ENCODE measurements at regions not wholly inside any gene's neighbourhood (a gene's known extent, or its start where the extent isn't known, plus 50 kb on each side); places are given as distances from the start of the nearest gene placed in this dataset.
A peak's percentile ranks its signal among the peaks of the same experiment; 100 is the strongest.
"Not testable (repeated sequence)": the region's sequence is repeated elsewhere in the genome, so short reads cannot be mapped to it uniquely, and the experiment has no call there.

DNA sequence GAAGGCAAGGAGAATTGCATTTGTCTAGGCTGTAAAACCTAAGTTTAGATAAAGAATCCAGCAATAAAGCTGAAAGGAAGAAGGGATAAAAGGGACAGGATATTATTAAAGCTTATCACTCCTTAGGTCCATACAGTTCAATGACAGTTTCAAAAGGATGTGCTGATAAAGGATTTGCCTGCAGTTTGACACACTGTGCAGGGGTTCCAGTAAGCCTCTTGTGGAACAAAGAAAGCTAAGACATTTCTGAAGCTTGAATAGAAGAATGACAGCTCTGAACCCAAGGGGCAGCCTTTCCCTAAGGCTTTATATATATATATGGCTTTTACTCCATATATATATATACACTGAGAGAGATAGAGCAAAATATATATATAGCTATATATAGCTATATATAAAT, 276.8 kb upstream of the GRM3 start:
- no peak for DNase-seq

DNA sequence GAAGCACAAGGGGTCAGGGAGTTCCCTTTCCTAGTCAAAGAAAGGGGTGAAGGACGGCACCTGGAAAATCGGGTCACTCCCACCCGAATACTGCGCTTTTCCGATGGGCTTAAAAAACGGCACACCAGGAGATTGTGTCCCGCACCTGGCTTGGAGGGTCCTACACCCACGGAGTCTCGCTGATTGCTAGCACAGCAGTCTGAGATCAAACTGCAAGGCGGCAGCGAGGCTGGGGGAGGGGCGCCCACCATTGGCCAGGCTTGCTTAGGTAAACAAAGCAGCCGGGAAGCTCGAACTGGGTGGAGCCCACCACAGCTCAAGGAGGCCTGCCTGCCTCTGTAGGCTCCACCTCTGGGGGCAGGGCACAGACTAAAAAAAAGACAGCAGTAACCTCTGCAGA, 303.3 kb upstream of the GRM3 start:
- DNase-seq: not testable (repeated sequence)

DNA sequence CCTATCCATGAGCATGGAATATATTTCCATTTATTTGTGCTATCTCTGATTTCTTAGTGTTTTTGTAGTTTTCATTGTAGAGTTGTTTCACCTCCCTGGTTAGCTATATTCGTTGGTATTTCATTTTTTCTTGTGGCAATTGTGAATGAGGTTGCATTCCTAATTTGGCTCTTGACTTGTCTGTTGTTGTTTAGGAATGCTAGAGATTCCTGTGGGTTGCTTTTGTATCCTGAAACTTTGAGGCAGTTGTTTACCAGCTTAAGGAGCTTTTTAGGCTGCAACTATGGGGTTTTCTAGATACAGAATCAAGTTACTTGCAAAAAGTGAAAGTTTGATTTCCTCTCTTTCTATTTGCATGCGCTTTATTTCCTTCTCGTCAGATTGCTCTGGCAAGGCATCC, 304.7 kb upstream of the GRM3 start:
- no peak for DNase-seq

DNA sequence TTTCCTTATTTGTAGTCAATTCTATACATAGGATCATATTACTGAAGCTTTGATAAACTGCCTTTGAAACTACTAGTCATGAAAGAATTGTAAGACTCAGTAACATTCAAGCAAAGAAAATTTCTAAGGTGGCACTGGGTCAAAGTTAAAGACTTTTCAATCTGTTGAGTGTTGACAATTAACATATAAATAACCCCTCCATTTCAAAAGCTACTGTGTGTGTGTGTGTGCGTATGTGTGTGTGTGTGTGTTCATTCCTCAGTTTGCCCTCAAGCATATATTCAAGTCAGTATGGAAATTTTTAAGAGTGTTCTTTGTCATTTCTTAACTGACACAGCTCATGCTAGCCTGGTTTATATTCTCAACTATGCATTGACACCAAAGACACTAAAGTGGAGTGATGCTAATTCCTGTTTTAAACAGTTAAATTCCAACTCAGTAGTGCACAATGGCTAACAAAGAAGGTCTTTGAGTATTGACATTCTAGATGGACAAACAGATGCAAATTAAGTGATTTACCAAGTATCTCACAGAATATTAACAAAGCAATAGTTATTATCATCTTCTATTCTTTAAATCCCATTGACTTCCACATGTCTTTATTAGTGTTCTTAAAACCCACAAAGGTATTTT, 314.8 kb upstream of the GRM3 start:
- no peak for DNase-seq

DNA sequence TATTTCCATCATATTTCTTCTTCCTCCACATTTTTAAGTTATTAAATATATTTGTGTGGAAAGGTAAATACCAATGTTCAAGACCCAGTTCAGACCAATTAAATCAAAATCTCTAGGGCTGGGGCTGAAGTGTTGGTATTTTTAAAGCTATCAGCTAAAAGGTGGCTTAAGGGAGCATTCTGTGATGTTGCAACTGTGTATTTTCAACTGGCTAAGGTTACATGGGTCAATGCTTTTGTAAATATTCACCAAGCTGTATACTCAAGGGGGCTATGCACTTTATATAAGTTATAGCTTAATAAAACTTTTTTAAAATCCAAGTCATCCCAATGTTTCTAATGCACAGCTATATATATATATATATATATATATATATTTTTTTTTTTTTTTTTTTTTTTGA, 316.9 kb upstream of the GRM3 start:
- no peak for DNase-seq

DNA sequence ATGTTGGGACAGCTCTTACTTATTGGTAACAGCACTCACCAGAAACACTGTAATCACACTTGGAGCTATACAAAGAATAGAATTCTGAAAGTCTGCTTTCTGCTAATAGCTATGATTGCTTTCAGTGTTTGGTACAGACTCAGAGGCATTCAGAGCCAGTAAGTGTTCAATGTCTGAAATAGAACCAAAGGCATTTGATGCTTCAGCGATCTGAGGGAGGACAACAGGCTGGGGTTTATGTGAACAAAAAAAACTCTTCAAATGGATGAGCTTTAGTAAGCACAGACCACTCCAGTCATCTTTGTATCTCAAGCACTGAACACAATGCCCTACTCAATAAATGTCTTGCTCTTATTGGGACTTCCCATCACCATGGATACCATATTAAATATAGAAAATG, 322.8 kb upstream of the GRM3 start:
- no peak for DNase-seq

DNA sequence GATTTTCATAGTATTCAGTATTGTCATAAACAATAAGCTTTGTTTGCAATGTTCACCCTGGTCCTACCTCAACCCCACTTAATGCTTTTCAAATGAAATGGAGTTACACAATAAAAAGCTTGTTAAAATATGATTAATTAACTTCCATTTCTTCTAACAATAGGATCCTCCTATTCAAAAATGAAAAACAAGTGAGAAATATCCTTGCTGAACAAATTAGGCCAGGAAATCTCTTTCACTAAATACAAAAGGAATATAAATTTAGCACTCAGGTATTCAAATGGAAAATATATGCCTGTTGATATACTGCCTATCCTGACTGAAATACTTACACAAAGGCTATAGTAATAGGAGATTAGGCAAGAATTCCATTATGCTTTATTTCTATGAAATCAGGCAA, 323.4 kb upstream of the GRM3 start:
- peak; percentile 16 to 71 for DNase-seq

DNA sequence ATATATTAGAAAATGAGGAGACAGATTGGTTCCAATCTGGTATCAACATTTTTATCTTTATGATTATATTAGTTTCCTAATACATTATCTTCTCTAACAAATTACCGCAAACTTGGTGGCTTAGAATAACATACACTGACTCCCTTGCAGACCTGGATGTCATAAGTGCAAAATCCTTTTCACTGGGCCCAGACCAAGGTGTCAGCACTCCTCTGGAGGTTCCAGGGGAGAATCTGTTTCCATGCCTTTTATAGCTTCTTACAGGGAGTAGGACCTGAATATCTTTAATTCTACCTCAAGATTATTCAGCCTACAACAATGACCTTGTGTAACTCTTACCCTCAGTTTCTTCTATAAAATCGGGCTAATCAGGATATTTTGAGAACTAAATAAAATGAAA, 329.9 kb upstream of the GRM3 start:
- DNase-seq: no peak

DNA sequence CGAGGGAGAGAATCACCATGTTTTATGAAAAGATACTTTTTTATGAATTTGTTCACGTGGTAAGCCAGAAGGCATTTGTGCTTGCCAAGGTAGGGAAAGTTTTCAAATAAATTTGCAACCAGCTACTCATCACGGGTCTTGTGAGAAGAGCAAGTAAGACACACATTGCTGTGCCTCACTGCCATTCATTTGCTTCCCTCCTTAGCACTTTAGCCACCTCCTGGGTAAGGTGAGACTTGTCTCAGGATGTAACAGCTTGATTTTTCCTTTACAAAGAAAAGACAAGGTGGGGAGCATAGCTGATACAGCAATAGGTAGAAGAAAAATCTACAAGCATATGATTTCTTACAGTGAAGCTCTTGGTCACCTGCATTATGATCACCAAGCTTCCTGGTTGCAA, 342.4 kb upstream of the GRM3 start:
- DNase-seq: no peak

DNA sequence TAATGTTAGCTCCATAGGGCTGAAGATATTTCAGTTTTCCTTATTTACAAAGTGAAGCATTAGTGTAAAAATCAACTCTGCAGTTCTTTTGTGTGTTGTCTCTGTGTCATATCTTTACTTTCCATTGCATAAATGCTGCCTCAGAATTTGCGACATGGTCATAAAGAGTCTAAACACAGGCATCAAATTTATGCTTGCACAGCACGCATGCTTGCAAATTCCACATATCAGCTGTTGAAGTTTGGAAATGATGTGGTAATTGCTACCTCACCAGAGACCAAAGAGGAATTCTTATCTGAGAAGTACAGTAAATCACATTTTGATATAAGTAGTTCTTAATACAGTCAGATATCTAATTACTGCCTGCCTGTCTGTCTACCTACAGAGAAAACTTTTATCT, 348.2 kb upstream of the GRM3 start:
- DNase-seq: no peak

DNA sequence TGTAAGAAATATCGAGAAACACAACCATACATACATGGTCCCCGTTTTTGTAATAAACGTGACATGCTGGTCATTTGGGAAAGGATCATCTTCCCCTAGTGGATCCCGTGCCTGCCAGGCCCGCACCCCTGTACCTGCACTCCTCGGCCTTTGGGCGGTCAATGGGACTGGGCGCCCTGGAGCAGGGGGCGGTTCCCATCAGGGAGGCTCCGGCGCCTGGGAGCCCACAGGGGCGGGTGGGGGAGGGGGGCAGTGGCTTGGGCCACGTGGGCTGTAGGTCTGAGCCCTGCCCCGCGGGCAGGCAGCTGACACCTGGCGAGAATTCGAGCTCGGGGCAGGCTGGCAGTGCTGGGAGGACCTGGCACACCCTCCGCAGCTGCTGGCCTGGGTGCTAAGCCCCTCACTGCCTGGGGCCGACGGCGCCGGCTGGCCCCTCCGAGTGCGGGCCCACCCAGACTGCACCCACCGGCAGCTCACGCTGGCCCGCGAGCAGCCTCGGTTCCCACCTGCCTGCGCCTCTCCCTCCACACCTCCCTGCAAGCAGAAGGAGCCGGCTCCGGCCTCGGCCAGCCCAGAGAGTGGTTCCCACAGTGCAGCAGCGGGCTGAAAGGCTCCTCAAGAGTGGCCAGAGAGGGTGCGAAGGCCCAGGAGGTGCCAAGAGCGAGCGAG, 361.6 kb upstream of the GRM3 start:
- DNase-seq: no peak

DNA sequence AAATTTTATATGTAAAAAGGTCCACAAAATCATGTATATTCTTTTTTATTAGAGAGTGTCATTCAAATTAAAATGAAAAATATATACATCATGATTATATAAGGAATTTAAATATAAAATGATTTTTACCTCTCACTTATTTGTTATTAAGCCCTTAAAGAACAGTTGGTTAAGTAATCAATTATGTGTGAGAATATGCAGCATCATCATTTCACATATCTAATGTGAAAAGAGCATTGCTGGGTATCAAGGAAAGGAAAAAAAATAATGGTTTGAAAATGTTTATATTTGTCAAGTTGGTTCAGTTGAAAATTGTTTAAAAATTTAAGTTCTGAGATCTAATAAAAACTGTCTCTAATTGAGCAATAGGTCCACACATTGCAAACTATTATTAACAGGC, 363.6 kb upstream of the GRM3 start:
- no peak for DNase-seq

DNA sequence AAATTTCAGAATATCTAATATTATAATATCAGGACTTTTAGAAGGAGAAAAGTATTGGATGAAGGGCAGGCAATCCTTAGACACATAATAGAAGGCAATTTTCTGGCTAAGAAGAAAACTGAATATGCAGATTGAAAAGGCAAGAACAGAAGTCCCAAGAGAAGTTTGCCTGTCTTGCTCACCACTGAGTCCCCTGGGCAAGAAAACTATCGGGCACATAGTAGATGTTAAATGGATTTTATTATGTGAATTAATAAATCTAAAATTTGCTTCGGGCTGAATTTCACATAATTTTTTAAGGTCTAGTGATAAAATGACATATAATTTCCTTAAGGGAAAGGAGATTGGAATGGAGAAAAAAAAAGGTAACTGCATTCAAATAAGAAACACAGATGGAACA, 380.9 kb upstream of the GRM3 start:
- DNase-seq: no peak

DNA sequence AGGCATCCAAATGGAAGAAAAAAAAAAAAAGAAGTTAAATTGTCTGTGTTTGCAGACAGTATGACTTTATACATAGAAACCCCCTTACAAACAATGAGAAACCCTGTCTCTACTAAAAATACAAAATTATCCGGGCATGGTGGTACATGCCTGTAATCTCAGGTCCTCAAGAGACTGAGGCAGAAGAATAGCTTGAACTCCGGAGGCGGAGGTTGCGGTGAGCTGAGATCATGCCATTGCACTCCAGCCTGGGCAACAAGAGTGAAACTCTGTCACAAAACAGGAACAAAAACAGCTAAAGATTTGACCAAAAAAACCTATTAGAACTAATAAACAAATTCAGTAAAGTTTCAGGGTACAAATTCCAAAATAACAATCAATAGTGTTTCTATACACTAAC, 385.8 kb upstream of the GRM3 start:
- DNase-seq: no peak

DNA sequence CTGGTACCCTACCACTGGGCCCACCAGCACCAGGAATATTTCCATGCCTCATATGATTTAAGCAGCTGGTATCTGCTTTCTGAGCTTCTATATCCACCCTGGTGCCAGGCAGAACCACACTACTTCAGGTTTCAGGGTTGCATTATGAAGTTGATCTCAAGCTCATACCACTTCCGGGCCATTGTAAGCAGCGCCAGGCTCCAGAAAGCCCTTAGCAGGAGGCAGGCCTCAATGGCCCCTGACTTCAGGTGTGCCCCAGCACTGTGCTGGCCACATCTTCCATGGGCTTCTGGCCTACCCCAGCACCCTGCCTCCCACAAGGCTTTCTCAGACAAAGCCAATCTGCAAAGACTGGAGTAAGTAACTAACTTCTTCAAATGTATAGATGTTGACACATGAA, 391.3 kb upstream of the GRM3 start:
- no peak for DNase-seq

DNA sequence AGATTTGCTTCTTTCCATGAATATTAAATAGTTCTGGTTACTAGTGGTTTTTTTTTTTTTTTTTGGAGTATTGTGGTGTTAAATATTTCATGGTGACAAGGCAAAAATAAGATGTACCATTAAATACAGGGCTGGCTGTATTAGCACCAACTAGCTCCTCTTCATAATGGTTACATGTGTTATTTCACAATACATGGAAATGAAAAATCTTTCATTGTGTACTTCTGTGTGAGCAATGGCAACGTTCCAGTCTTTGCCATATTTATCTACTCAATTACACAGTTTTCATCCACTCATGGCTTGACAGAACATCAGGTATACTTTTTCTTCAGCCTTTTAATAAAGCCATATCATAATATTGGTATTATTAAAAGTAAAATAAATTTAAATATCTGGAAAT, 394.7 kb upstream of the GRM3 start:
- DNase-seq: peak in 1 of 2 experiments; percentile 46

DNA sequence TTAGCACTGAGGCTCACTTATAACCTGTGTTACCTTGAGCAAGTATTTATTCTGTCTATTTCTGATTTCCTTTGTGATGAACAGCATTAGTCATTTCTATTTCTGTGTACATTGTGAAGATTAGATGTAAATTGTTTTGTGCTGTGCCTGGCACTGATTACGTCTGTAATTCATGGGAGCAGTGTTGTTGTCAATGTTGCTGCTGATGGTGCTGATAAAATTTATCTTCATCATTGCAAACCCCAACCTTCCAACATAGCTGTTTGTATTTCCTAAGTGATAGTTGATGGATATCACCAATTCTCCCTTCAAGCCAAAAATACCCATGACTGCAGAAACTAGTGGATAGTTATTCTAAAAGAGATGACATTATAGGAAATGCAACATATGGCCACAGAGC, 400.5 kb upstream of the GRM3 start:
- no peak for DNase-seq

DNA sequence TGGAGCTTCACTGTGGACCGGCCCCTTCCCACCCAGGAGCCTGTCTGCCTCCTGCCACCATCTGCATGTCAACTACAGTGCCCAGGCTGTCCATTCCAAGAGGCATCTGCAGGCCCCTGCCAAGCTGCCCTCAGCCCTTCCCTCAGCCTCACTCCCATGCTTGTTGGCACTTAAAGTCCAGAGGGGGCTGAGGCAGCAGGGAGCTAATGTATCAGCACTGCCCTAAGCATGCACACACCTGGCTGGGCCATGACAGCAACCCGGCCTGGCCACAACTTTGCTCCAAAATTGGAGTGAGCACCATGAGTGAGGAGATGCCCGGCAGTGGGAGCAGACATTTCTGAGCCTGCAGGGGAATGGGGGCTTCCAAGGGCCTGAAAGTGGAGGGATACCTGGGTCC, 417.5 kb upstream of the GRM3 start:
- no peak for DNase-seq

DNA sequence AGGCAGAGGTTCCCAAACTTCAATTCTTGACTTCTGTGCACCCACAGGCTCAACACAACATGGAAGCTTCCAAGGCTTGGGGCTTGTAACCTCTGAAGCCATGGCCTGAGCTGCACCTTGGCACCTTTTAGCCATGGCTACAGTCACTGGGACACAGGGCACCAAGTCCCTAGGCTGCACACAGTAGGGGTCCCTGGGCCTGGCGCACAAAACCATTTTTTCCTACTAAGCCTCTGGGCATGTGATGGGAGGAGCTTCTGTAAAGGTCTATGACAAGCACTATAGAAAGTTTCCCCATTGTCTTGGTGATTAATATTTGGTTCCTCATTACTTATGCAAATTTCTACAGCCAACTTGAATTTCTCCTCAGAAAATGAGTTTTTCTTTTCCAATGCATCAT, 420.9 kb upstream of the GRM3 start:
- no peak for DNase-seq

DNA sequence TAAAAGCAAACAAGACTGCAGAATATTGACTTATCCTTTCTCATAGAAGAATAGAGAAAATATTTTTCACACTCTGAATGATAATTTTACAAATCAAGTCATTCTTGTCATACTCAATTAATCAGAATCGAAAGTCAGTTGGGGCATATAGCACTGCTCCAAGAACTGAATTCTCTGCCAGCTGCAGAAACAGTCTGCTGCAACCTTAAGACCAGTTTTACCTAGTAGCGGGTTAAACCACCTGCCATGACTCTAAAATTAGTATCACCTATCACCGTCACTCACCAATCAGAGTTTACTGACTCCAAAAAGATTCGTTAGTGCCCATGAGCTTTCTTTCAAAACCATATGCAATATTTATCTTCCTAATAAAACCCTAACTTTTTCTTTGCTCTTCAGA, 429.0 kb upstream of the GRM3 start:
- no peak for DNase-seq

DNA sequence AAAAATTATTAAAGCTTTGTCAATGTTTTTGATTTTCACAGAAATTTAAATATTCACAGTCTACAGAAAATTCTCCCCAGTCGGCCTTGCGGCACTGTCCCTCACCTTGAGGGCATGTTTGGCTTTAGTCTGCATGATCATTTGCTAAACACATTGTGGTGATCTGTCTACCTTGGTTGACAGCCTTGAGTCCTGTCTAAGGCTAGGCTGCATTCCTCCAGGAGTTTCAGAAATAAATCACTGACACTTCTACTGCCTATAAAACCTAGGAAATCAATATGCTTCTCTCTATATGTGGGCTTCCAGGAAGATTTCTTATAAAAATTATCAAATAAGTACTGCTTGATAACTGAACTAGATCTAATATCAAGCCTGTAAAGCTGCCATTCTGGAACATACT, 430.7 kb upstream of the GRM3 start:
- no peak for DNase-seq

DNA sequence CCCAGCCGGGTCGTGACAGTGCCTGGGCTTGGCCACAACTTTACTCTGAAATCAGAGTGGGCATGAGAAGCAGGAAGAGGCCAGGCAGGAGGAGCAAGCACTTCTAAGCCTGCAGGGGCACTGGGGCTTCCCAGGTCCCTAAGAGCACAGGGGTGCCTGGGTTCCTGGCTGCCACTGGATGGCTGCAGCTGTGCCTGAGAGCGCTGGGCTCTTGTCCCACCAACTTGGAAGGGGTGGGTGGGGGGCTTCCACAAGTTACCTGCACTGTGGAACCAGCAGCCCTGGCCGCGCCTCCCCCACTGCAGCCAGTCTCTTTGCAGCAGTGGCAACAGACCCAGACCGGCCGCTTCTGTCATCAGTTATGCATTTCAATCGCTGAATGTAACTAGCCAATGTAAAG, 434.7 kb upstream of the GRM3 start:
- no peak for DNase-seq

DNA sequence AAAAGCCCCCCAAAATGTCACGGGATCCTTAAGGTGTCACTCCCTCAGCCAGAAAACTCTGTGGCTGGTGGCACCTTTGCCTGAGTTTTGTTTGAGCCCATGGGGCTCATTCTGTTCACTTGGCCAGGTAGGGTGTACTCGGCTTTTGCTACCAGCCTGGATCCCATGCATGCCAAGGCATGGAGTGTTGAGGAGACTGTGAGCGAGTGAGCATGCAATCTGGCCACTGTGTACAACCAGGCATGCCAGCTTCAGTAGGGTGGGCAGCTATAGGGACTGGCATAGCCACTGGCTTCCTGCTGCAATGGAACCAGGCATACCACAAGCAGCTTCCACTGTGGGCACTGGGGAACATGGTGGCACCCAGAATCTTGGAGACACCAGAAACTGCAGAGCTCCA, 436.0 kb upstream of the GRM3 start:
- DNase-seq: no peak

DNA sequence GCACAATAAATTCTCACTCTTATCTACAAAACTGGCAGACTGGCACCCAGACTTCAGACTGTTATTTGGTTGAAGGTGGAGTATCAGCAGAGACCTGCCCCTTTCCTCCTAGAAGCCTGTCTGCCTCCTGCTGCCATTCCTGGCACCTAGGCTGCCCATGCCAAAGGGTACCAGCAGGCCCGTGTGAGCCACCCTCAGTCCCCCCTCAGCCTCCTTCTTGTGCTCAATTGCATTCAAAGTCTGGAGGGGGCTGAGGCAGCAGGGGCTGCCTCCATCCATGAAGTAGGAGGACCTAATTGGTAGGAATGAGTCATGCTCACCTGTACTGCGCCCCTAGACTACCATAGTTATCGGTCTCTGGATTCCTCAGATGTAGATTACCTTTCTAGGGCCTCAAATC, 440.9 kb upstream of the GRM3 start:
- DNase-seq: no peak

DNA sequence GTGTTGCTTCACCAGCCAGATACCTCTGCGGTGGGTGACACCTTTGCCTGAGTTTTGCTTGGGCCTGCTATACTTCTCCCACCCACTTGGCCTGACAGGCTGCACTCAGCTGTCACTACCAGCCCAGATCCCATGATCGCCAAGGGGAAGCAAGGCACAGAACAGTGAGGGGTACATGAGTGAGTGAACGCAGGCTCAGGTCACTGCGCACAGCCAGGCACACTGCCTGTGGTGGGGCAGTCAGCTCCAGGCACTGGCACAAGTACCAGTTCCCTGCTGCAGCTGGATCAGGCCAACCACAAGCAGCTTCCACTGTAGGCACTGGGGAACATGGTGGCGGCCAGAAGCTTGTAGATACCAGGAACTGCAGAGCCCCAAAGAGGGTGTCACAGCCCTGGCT, 441.9 kb upstream of the GRM3 start:
- DNase-seq: no peak

Measured in NCI-H2081 (cell line).